Activated CD4-positive, alpha-beta memory T cell treated with anti-CD3 and anti-CD28 coated beads, Interleukin-2, amount 10 ng/mL, durations not matched to agents 7 days and 5 days (primary cell): ENCODE measurements at regions not wholly inside any gene's neighbourhood (a gene's known extent, or its start where the extent isn't known, plus 50 kb on each side); places are given as distances from the start of the nearest gene placed in this dataset.

Source experiments
- CTCF ChIA-PET: fragments of 350-600 bp; sonication (Branson Sonifier 250); formaldehyde crosslinking; loops from one replicate; lab custom pipeline; 2021; ENCODE audit warnings: antibody characterized with exemption, inconsistent platforms; lab: Charles Lee
- POLR2A ChIA-PET: fragments of 350-600 bp; sonication (Branson Sonifier 250); formaldehyde crosslinking; loops from one replicate; lab custom pipeline; 2021; ENCODE audit warnings: antibody characterized with exemption; lab: Charles Lee
- DNase-seq: peaks from one replicate; pipeline ENCODE4 v3.0.0-alpha.2; 2020
- H3K27ac Mint-ChIP-seq: one replicate; pipeline ENCODE4 v1.8.0; 2021; ENCODE audit warnings: mild to moderate bottlenecking, mixed read lengths
- H3K27me3 Mint-ChIP-seq: one replicate; pipeline ENCODE4 v1.8.0; 2021; ENCODE audit warnings: mixed read lengths
- H3K36me3 Mint-ChIP-seq: one replicate; pipeline ENCODE4 v1.8.0; 2021; ENCODE audit warnings: low read depth, mixed read lengths
- H3K4me1 Mint-ChIP-seq: one replicate; pipeline ENCODE4 v1.8.0; 2021; ENCODE audit warnings: mixed read lengths
- H3K4me3 Mint-ChIP-seq: one replicate; pipeline ENCODE4 v1.8.0; 2021; ENCODE audit warnings: mild to moderate bottlenecking, mixed read lengths
- H3K9me3 Mint-ChIP-seq: one replicate; pipeline ENCODE4 v1.8.0; 2021; ENCODE audit warnings: mixed read lengths

GRCh38 chr5:143682246-143682905 lies 129.6 kb upstream of the HMHB1 start:
- ChIA-PET CTCF (interaction anchor here (0.7 kb wide), 1 partner anchor 278 kb away, joined by 3 read pairs; no protein-coding TSS in a partner anchor), POLR2A (interaction anchor here (0.6 kb wide), 1 partner anchor 45 kb away, joined by 3 read pairs; no protein-coding TSS in a partner anchor)
- H3K4me3 Mint-ChIP-seq = no peak overlapping the region
- H3K4me1 Mint-ChIP-seq = peaks cover 15% of the 10 kb centered on the region
- H3K9me3 Mint-ChIP-seq = no peaks in the 10 kb centered on the region
- no peaks in the 10 kb centered on the region for H3K36me3 Mint-ChIP-seq
- H3K27ac Mint-ChIP-seq = no peak overlapping the region
- no peak for DNase-seq
- H3K27me3 Mint-ChIP-seq = no peaks in the 10 kb centered on the region

DNA sequence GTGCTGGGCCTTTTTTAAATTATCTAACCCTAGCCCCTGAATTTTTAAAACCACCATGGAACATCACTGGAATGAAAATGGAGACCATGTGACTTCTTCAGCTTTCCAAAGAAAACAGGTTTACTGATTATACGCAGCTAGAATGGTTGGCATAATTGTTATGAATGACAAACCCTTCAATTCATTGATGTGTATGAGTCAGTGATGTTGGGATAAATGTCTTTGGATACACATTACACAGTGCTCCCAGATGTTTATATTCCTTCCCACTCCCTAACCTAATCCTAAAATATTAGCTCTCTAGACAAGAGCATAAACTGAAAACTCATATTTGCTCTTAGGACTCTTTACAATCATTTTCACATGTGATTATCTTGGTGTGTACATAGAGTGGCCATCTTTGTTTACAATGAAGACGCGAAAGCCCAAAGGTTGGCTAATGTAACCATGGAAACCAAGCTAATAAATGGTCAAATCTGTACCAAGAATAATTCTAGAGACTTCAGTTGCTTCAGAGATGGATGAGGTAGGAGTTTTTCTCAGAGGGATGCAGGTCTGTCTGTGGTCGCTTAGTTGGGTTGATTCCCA lies 131.2 kb upstream of the HMHB1 start:
- Mint-ChIP-seq H3K4me1 (peaks cover 15% of the 10 kb centered on the region), H3K9me3 (no peaks in the 10 kb centered on the region), H3K27ac (no peak overlapping the region), H3K27me3 (no peaks in the 10 kb centered on the region), H3K36me3 (no peaks in the 10 kb centered on the region), H3K4me3 (no peak overlapping the region)
- DNase-seq = no peak
- ChIA-PET POLR2A (no interaction called here), CTCF (interaction anchor here (0.7 kb wide), 1 partner anchor 634 kb away, joined by 4 read pairs; no protein-coding TSS in a partner anchor)

GRCh38 chr5:143679777-143680176 lies 132.2 kb upstream of the HMHB1 start:
- H3K36me3 Mint-ChIP-seq = no peaks in the 10 kb centered on the region
- no peak overlapping the region for H3K4me3 Mint-ChIP-seq
- H3K27ac Mint-ChIP-seq = no peak overlapping the region
- H3K9me3 Mint-ChIP-seq = no peaks in the 10 kb centered on the region
- no peaks in the 10 kb centered on the region for H3K27me3 Mint-ChIP-seq
- CTCF ChIA-PET = no interaction called here
- H3K4me1 Mint-ChIP-seq = peaks cover 15% of the 10 kb centered on the region
- no peak for DNase-seq
- POLR2A ChIA-PET = no interaction called here

DNA sequence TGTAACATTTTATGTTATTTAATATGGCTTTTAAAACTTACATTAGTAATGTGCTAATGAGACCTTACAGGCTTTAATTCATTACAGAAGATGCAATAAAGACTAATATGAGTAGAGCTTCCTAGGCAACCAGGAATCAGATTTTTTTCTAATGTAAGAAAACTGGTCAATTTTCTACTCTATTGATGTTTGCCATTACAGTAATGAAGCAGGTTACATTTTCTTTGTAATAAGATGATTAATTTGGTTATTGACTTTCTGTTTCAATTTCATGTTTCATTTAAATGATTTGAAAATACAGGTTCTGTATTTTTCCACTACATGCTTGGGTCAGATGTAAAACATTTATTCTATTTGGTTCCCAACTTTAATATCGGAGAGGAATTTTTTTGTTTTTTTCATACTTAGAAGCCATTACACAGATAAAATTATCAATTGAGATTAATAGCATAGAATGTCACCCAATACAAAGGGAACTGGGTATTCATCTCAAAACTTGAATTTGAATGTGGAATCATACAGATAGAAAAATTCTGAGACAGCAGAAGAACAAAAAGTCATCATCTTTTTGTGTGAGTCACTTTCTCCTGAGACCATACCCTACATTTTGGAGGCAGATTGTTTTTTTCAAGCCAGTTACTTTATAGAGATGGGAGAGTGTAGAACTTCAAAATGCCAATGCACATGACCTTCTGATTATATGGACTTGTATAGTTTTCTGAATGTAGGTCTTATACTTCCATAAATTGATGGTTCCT lies 133.6 kb upstream of the HMHB1 start:
- no peak overlapping the region for H3K27ac Mint-ChIP-seq
- POLR2A ChIA-PET = no interaction called here
- no peak for DNase-seq
- H3K27me3 Mint-ChIP-seq = peaks cover 3% of the 10 kb centered on the region
- H3K4me1 Mint-ChIP-seq = peaks cover 15% of the 10 kb centered on the region
- no peaks in the 10 kb centered on the region for H3K9me3 Mint-ChIP-seq
- H3K4me3 Mint-ChIP-seq = no peak overlapping the region
- CTCF ChIA-PET = no interaction called here
- H3K36me3 Mint-ChIP-seq = no peaks in the 10 kb centered on the region

- CTCF ChIA-PET = no interaction called here
- Mint-ChIP-seq H3K4me1 (peaks cover 15% of the 10 kb centered on the region), H3K27ac (no peak overlapping the region), H3K27me3 (peaks cover 3% of the 10 kb centered on the region), H3K36me3 (no peaks in the 10 kb centered on the region), H3K9me3 (no peaks in the 10 kb centered on the region), H3K4me3 (no peak overlapping the region)
- POLR2A ChIA-PET = no interaction called here
- no peak for DNase-seq
Observed at GRCh38 chr5:143677403-143677802, 134.6 kb upstream of the HMHB1 start.

DNA sequence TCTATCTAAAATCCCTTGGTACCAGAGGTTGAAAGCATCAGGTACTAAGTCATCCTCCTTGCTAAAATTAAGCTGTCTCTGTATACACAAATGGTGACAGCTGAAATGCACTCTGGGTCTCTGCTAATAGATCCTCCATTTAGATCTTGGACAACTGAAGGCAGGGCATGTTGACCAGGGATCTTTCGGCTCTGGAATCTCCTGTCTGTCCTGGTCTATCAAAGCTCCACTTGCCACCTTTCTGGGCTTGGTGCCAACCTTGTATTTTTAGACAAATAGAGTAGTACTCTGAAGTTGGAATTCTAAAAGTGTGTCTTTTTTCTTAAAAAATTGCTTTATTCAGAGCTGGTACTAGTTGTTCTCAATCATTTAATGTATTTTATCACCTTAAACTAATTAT lies 135.2 kb upstream of the HMHB1 start:
- peaks cover 3% of the 10 kb centered on the region for H3K27me3 Mint-ChIP-seq
- no peaks in the 10 kb centered on the region for H3K9me3 Mint-ChIP-seq
- H3K27ac Mint-ChIP-seq = no peak overlapping the region
- no peak overlapping the region for H3K4me3 Mint-ChIP-seq
- peaks cover 15% of the 10 kb centered on the region for H3K4me1 Mint-ChIP-seq
- ChIA-PET CTCF (no interaction called here), POLR2A (no interaction called here)
- H3K36me3 Mint-ChIP-seq = no peaks in the 10 kb centered on the region
- DNase-seq = no peak

DNA sequence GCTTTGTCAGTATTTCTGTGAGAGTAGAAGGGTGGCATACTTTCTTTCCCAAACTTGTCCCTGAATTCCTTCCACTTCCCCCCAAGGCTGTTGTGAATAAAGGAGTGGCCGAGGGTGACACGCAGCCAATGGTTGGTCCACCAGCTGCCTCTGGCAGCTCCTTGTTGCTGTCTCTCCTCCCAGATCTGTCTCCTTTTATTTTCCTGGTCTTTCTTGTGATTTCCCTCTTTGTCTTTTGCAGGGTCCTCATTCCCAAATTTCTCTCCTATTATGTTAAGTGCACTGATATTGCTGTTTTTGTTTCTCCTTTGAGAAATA lies 137.5 kb upstream of the HMHB1 start:
- peaks cover 13% of the 10 kb centered on the region for H3K4me1 Mint-ChIP-seq
- H3K9me3 Mint-ChIP-seq = peaks cover 7% of the 10 kb centered on the region
- H3K4me3 Mint-ChIP-seq = no peak overlapping the region
- no peaks in the 10 kb centered on the region for H3K36me3 Mint-ChIP-seq
- no peak overlapping the region for H3K27ac Mint-ChIP-seq
- ChIA-PET CTCF (no interaction called here), POLR2A (no interaction called here)
- H3K27me3 Mint-ChIP-seq = peaks cover 3% of the 10 kb centered on the region
- DNase-seq = no peak

GRCh38 chr5:143673676-143674468 lies 138.1 kb upstream of the HMHB1 start:
- Mint-ChIP-seq H3K4me3 (no peak overlapping the region), H3K27ac (no peak overlapping the region), H3K9me3 (peaks cover 7% of the 10 kb centered on the region), H3K27me3 (peaks cover 3% of the 10 kb centered on the region), H3K36me3 (no peaks in the 10 kb centered on the region), H3K4me1 (peaks cover 9% of the 10 kb centered on the region)
- ChIA-PET CTCF (no interaction called here), POLR2A (no interaction called here)
- no peak for DNase-seq

GRCh38 chr5:143672806-143673205 lies 139.2 kb upstream of the HMHB1 start:
- no peaks in the 10 kb centered on the region for H3K4me1 Mint-ChIP-seq
- no peaks in the 10 kb centered on the region for H3K36me3 Mint-ChIP-seq
- POLR2A ChIA-PET = no interaction called here
- no peak overlapping the region for H3K4me3 Mint-ChIP-seq
- DNase-seq = no peak
- CTCF ChIA-PET = no interaction called here
- H3K27ac Mint-ChIP-seq = no peak overlapping the region
- peaks cover 3% of the 10 kb centered on the region for H3K27me3 Mint-ChIP-seq
- peaks cover 7% of the 10 kb centered on the region for H3K9me3 Mint-ChIP-seq

DNA sequence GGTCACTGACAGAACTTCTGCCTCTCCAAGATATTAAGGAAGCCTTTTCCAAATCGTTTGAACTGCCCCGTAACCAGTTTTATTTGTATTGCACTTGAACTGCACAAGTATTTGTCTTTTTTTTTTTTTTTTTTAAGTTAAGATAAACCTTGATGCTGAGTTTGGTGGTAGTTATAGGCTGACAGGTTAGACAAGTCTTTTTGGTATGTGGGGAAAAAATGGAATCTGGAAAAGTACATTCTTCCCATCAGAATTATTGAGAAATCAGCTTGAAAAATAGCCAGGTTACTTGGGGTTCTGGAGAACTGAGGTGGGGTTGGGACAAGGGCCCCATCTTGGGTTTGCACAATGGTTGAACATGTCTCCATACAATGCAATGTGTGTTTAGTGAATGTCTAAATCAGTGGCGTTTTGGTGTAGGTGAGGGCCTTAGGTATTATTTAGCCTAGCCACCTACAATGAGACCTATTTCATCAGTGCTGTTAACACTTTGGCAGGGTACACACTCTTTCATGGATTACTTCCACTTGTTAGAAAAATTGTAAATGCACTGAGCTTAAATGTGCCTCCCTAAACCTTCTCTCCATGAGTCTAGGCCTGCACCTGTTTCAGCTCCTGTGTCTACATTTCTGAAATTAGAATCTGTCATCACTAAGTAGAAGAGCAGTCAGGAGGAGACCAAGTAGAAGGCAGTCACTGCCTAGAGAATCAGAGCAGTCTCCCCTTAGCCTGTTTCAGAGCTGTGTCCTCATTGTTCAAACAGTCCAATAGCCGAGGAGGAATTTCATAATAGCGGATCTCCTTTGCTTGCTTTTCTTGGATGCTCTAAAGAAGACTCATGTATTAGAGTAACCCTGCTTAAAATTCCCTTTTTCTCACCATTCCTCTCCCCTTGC lies 140.0 kb upstream of the HMHB1 start:
- Mint-ChIP-seq H3K36me3 (no peaks in the 10 kb centered on the region), H3K4me3 (no peak overlapping the region), H3K27ac (no peak overlapping the region), H3K27me3 (peaks cover 3% of the 10 kb centered on the region), H3K4me1 (no peaks in the 10 kb centered on the region), H3K9me3 (peaks cover 7% of the 10 kb centered on the region)
- no peak for DNase-seq
- CTCF ChIA-PET = no interaction called here
- POLR2A ChIA-PET = no interaction called here

- DNase-seq = no peak
- peaks cover 3% of the 10 kb centered on the region for H3K27me3 Mint-ChIP-seq
- H3K9me3 Mint-ChIP-seq = peaks cover 7% of the 10 kb centered on the region
- ChIA-PET CTCF (no interaction called here), POLR2A (no interaction called here)
- no peaks in the 10 kb centered on the region for H3K4me1 Mint-ChIP-seq
- H3K27ac Mint-ChIP-seq = no peak overlapping the region
- no peak overlapping the region for H3K4me3 Mint-ChIP-seq
- no peaks in the 10 kb centered on the region for H3K36me3 Mint-ChIP-seq
Observed at GRCh38 chr5:143671021-143671420, 140.9 kb upstream of the HMHB1 start.

- POLR2A ChIA-PET = no interaction called here
Observed at GRCh38 chr5:143665866-143666265, 146.1 kb upstream of the HMHB1 start.

More at GRCh38 chr5:143665866-143666265, 146.1 kb upstream of the HMHB1 start:
- no peak overlapping the region for H3K4me3 Mint-ChIP-seq
- H3K27me3 Mint-ChIP-seq = no peaks in the 10 kb centered on the region
- peaks cover 6% of the 10 kb centered on the region for H3K9me3 Mint-ChIP-seq
- H3K36me3 Mint-ChIP-seq = no peaks in the 10 kb centered on the region
- H3K4me1 Mint-ChIP-seq = no peaks in the 10 kb centered on the region
- H3K27ac Mint-ChIP-seq = no peak overlapping the region
- CTCF ChIA-PET = no interaction called here
- DNase-seq = no peak
